Mesothelial cell of epicardium (in vitro differentiated cells): ENCODE measurements at regions not wholly inside any gene's neighbourhood (a gene's known extent, or its start where the extent isn't known, plus 50 kb on each side); places are given as distances from the start of the nearest gene placed in this dataset.

Experiments used
- DNase-seq, 2 experiments: peaks; one replicate each; pipeline ENCODE4 v3.0.0; 2021; ENCODE audit warnings: low spot score in 2 of 2; ENCODE audit not compliant: unreplicated experiment in 2 of 2
- H3K27ac Mint-ChIP-seq: 2 replicates; pipeline ENCODE4 v1.8.0; 2021; ENCODE audit warnings: mixed read lengths
- H3K27me3 Mint-ChIP-seq: 2 replicates; pipeline ENCODE4 v1.8.0; 2021; ENCODE audit warnings: low read depth, mixed read lengths
- H3K36me3 Mint-ChIP-seq: 2 replicates; pipeline ENCODE4 v1.8.0; 2021; ENCODE audit warnings: mixed read lengths
- H3K4me1 Mint-ChIP-seq: 2 replicates; pipeline ENCODE4 v1.8.0; 2021; ENCODE audit warnings: mixed read lengths
- H3K4me3 Mint-ChIP-seq: 2 replicates; pipeline ENCODE4 v1.8.0; 2021; ENCODE audit warnings: mild to moderate bottlenecking, moderate library complexity, mixed read lengths
- H3K9me3 Mint-ChIP-seq: 2 replicates; pipeline ENCODE4 v1.8.0; 2021; ENCODE audit warnings: mixed read lengths
- CTCF ChIP-seq: fragments of 200-600 bp; sonication (generic); IDR thresholded peaks from one replicate; pipeline ENCODE4 v1.5.0; 2021; ENCODE audit warnings: antibody characterized with exemption; ENCODE audit not compliant: unreplicated experiment

GRCh38 chr20:63070771-63071540 is 64.2 kb upstream of the BHLHE23 start:
- H3K36me3 Mint-ChIP-seq: no peaks in the 10 kb centered on the region
- no peak for DNase-seq
- no peak overlapping the region for H3K4me3 Mint-ChIP-seq
- H3K4me1 Mint-ChIP-seq: no peaks in the 10 kb centered on the region
- TF ChIP-seq CTCF: no peak
- H3K27me3 Mint-ChIP-seq: peaks cover 74% of the 10 kb centered on the region
- H3K27ac Mint-ChIP-seq: no peak overlapping the region
- H3K9me3 Mint-ChIP-seq: no peaks in the 10 kb centered on the region

- Mint-ChIP-seq H3K4me1 (no peaks in the 10 kb centered on the region), H3K36me3 (no peaks in the 10 kb centered on the region), H3K27me3 (peaks cover 68% of the 10 kb centered on the region), H3K27ac (no peak overlapping the region), H3K9me3 (no peaks in the 10 kb centered on the region), H3K4me3 (no peak overlapping the region)
- DNase-seq: no peak
- TF ChIP-seq CTCF: no peak
Observed at GRCh38 chr20:63070301-63070625, 63.5 kb upstream of the BHLHE23 start.

GRCh38 chr20:63068711-63069367 is 62.1 kb upstream of the BHLHE23 start:
- Mint-ChIP-seq H3K9me3 (no peaks in the 10 kb centered on the region), H3K36me3 (no peaks in the 10 kb centered on the region), H3K27me3 (peaks cover 55% of the 10 kb centered on the region), H3K4me3 (no peak overlapping the region), H3K27ac (no peak overlapping the region), H3K4me1 (no peaks in the 10 kb centered on the region)
- no peak for TF ChIP-seq CTCF
- no peak for DNase-seq

GRCh38 chr20:63067721-63068560 is 61.2 kb upstream of the BHLHE23 start:
- Mint-ChIP-seq H3K27ac (no peak overlapping the region), H3K36me3 (no peaks in the 10 kb centered on the region), H3K4me1 (no peaks in the 10 kb centered on the region), H3K4me3 (no peak overlapping the region), H3K27me3 (peaks cover 52% of the 10 kb centered on the region), H3K9me3 (no peaks in the 10 kb centered on the region)
- no peak for TF ChIP-seq CTCF
- no peak for DNase-seq

GRCh38 chr20:63067266-63067635 is 60.5 kb upstream of the BHLHE23 start:
- no peaks in the 10 kb centered on the region for H3K4me1 Mint-ChIP-seq
- no peak for DNase-seq
- no peak overlapping the region for H3K27ac Mint-ChIP-seq
- peaks cover 50% of the 10 kb centered on the region for H3K27me3 Mint-ChIP-seq
- H3K36me3 Mint-ChIP-seq: no peaks in the 10 kb centered on the region
- H3K4me3 Mint-ChIP-seq: no peak overlapping the region
- TF ChIP-seq CTCF: no peak
- H3K9me3 Mint-ChIP-seq: no peaks in the 10 kb centered on the region
